ENCODE measurements at regions not wholly inside any gene's neighbourhood (a gene's known extent, or its start where the extent isn't known, plus 50 kb on each side); places are given as distances from the start of the nearest gene placed in this dataset.

DNA sequence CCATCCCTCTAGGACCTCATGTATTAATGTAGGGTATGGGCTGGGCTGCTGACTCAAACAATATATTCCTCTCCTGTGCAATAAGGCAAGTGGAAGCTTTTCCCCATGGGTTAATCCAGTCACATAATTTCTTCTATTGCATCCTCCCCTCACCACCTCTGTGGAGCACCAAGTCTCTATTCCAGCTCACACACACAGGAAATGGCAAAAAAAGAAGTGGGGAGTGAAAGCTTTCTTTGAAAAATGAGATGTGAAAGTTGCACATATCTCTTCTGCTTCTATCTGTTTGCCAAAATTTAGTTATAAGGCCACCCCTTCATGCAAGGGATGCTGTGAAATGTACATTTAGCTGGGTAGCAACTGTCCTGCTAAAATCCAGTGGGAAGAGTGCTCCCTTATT is 121.3 kb downstream of the CDC42EP3 start:
- DNase-seq = no peak

DNA sequence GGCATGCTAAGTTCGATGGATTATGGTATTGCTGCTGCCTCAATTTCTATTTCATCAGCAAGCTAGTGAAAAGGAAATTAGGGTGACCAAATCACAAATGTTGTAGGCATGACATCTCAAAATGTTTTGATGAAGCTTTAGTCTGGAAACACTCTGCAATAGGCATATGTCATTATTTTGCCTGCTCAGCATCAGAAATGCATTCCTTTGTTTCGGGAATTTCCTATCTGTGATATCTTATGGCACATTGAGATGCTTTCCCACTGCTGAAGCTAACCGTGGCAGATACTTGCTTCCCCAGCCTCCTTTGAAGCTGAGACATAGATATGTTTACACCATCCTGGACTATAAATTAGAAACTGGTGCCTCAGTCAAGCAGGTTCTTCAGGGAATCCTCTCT is 119.7 kb downstream of the CDC42EP3 start:
- no peak for DNase-seq

DNA sequence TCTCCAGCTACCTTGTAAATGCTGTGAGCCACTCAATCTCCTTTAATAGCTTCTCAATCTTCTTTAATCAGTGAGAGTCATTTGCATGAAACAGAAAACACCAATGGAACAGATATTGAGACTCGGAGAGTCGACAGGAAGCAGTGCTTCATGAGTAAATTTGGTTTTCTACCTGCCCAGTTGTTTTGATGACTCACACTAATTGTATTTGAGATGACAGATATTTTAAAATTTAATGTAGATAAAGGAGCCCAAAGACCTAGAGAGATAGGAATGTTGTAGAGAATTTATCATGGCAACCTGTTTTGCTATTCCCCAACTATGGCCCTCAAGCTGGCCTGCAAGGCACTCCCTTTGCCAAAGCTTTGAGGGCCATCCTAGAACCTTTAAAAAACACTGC is 119.1 kb downstream of the CDC42EP3 start:
- DNase-seq = no peak

DNA sequence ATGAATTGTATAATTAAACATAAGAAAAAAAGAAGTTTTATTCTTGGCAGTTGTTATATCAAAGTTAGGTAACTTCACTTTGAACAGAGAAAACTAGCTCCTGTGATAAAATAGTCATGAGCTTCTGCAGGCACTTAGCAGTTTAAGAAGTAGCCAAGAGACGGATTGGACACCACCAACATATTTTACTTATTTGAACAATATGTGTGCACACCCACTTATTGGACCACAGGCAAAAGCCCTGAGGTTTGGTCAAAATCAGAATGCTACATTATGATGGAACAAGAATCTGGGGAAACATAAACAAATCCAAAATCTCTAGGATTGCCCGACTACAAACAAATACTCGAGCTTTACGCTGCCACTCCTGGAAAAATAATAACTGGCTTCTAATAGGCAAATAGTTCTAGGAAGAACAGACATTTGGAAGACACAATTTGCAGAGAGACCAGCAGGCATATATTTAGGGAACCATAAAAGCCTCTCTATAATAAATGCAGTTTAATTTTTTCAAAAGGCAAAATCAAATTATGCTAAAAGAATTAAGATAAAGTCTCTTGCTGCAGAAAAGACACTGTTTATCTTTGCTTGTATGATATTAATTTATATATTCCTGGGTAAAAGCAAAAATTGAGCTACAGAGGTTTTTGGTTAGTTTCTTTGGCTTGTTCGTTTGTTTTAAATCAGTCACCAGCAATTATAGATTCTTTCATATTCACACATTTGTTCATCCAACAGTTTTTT is 117.9 kb downstream of the CDC42EP3 start:
- DNase-seq = no peak

DNA sequence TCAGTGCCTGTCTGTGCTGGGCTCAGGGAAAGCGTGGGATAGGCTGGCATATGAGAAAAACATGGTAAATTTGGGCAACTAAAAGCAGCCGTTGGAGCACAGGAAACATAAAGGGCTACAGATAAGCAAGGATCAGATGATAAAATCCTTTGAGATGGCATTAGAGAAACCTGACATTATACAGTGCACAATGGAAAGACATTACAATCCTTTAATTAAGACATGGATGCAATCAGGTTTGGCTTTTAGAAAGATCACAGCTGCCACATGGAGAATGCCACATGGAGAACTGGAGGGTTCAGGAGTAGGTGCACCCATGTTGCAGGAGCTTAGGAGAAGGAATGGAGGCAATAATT is 117.3 kb downstream of the CDC42EP3 start:
- no peak for DNase-seq

DNA sequence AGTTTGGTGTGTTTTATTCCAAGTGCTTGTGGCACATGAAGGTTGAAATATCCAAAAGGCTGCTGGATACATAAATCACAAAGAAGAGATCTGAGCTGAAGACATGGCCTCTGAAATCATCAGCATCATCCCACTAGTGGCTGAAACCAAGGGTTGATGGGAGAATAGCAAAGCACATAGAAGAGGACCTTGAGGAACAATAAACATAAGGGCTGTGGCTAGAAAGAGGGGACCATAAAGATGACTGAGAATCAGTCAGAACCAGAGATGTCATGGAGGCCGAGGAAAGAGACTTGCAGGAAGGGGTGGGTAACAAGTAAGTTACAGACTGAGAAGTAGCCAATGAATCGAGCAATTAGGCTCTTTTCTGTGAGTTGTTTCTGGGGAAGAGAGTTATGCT is 116.8 kb downstream of the CDC42EP3 start:
- DNase-seq = no peak

DNA sequence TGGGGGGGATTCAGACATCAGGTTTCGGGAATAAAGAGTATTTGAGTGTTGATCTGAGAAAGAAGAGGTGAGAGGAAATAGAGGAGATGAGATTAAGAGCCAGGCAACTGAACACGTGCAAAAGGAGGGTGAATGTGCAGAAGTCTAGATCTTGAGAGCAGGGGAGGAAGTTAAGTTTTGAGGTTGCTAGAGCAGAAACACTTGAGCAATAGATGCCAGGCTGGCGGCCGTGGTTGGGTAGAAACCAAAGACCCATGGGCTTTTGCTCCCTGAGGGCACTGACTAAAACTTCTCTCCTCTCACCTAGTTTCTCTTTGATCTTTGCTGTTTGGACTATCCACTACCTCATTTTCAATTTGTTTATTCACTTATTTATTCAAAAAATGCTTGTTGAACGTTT is 116.0 kb downstream of the CDC42EP3 start:
- DNase-seq = no peak

DNA sequence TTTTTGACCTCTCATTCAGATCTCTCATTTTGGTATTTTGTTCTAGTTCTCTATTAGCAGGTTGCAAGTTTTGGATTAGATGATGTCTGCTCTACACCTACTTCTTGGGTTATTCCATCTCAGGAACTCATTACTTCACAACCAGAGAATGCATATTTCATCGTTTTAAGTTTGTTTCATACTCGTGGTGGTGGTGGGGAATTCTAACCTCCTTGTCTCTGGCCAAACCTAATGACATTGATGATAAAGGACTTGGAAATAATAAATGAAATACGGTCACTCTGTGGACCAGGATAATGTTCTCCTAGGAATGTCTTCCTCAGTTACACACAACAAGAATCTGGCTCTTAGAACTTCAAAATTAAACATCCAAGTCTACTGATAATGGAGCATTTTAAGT is 115.2 kb downstream of the CDC42EP3 start:
- DNase-seq = no peak

DNA sequence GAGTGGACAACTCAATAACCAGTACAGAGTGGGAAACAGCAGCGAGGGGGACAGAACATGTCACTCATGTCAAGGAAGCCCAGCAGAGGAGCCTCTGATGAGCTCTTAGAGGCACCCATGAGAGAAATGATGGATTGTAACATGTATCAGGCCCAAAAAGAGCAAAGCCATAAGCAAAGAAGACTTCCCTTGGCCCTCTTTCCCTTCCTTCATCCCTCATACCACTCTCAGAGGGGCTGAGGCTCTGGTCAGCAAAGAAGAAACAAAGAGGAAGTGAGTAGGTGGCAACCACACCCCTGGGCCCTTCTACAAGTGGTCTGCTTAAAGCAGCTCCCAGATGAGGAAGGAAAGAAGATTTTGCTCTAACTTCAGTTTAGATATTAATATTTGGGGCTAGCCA is 112.8 kb downstream of the CDC42EP3 start:
- no peak for DNase-seq

DNA sequence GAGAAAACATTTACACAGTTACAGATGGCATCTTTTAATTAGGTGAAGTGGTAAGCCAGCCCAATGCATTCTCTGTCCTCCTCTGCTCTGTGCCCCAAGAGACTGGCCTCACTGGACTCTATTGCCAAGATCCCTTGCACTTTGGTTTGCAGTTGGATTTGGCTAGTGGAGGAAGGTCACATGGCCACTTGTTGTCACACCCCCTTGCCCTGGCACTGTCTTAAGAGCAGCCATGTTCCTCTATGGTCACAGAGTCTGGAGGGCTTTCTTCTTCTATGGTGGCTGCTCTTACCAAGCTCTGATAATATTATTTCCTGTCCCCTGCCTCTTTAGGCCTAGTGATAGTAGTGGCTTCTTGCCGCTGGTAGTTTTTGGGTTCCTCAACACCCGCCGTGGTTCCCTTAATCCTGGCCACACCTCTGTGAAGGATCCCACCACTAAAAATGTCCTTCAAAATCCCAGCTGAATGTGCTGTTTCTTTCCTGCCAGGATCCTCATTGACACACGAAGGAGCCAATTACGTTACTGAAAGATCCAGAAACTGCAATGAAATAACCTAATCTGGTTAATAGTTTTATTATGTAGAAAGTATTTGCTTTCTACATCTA is 111.1 kb downstream of the CDC42EP3 start:
- no peak for DNase-seq

DNA sequence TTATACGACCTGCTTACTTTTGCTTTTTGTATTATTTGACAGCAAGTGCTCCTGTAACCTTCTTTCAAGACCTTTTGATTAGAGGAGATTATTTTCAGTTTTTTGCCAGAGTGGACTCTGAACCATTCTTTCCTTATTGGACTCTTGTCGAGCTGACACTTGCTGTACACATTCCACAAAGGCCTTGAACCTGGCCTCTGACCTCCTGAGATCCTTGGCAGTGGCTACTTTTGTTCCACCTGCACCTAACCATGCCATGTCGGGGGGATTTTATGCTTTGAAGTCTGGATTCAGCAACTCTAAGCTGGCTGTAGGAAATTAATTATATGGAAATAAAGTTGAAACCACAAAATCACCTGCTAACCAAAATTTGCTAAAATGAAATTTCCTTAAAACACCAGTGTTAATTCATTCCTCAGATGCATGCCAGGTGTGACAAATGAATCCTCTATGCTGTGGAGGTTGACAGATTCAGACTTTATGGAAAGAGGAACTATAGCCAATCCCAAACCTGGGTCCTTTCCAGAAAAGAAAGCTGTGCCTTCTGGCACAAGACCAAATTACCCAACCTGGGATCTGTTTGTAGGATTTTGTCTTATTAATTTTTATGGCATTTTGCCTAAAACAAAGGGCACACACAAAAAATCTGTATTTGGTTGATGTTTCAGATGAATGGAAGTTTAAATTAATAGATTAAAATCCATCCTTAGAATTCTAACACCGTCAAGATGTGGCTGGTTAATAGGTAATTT is 110.4 kb downstream of the CDC42EP3 start:
- DNase-seq = no peak

DNA sequence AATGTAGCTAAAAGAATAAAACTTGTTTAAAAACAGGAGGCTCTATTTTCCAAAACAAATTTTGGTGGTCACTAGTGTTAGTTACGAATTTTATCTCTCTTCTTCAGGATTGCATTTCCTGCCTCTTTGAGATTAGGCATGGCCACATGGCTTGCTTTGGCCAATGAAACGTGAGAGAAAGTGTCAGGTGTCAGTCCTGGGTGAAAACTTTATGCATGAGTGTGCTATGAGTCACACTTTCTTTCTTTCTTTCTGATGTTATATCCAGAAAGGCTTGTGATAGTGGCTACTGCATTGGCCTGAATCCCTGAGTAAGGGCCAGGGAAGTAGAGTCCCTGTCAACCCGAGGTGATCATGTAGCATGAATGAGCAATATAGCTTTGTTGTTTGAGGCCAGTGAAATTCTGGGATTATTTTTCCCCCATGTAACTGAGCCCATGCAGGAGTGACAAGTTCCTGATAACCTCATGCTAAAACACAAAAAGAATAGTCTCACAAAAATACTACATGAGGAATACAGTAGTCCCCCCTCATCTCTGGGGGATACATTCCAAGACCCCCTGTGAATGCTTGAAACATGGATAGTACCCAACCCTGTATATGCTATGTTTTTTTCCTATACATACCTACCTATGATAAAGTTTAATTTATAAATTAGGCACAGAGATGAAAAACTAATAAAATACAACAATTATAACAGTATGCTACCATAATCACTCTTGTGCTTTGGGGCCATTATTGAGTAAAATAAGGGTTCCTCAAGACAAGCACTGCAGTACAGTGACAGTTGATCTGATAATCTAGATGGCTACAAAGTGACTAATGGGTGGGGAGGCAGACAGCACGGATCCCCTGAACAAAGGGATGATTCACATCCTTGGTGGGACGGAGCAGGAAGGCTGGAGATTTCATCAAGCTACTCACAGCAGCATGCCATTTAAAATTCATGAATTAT is 109.5 kb downstream of the CDC42EP3 start:
- peak; percentile 20 for DNase-seq

DNA sequence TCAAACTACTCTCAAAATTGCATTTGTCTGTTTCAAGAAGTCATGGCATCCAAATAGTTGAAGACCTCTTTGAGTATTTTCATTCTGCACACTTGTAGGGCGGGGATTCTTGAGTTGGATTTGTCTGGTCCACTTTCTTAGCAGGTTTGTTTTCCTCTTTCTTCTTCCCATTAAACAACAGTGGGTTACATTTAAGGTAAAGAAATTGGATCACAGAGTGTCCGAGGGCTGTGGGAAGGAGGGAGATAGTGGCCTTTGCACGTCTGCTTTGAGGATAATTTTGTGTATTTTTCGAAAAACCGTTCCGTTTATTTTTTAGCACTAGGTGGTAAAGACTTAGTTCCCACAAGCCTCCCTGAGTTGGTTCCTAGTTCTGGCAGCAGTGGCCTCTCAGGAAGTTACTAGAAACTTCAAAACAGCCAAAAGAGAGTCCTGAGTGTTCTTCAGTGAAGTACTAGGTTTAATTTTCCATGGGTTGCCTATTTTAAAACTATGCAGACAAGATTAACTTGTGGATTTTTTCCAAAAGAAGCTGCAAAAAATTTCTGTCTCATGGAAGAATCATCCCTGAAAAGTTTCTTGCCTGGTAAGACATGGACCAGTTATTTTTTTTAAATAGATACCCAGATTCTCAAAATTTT is 107.9 kb downstream of the CDC42EP3 start:
- DNase-seq = no peak

DNA sequence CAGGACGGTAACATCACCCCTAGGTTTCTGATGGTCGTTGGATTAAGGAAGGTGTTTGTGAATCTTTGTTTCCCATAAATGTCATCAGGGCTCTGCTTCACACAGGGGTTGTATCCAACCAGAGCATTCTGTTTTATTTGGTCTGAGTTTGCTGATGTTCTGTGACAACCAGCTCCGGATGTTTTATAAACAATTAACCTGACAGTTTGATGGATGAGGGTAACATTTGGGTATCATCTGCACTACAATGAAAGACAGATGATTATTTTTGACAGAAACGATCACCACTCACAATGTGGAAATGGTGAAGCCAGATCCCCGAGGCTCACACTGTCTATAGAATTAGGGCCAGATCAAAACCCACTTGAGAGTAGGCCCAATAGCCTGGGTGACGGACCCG is 107.1 kb downstream of the CDC42EP3 start:
- no peak for DNase-seq

DNA sequence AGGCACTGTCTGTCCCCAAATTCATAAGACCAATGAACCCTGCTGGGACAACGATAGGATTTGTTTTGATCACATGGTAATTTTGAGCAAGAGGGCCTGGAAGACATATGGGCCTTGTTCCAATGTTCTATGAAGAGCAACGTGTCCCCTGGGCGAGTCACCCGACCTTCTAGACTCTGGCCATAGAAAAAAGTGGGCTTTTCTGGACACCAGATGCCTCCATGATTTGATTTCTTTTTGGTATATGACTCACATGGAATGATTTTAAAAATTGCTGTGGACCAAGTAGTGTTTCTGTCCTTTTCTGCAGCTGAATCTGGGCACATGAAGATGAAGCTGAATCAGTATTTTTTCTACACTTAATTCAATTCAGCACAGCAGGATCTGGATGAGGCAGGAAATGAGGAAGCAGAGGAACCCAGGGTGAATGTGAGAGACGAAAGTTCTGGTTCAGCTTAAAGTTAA is 104.9 kb downstream of the CDC42EP3 start:
- peak; percentile 19 for DNase-seq

DNA sequence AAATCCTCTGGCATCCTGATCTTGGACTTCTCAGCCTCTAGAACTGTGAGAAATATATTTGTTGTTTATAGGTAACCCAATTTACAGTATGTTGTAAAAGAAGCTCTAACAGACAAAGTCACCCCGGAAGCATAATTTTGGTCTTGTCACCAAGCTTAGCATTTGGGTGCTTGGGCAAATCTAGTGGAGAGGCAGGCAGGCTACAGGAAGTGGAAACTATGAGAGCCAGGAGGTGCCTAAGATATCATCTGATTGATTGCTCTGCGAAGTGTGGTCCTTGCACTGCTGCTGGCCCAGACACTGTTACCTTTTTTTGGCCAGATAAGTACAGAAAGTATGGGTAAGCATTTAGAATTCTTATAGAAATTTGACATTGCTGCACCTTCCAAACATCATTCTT is 102.9 kb downstream of the CDC42EP3 start:
- DNase-seq = no peak

DNA sequence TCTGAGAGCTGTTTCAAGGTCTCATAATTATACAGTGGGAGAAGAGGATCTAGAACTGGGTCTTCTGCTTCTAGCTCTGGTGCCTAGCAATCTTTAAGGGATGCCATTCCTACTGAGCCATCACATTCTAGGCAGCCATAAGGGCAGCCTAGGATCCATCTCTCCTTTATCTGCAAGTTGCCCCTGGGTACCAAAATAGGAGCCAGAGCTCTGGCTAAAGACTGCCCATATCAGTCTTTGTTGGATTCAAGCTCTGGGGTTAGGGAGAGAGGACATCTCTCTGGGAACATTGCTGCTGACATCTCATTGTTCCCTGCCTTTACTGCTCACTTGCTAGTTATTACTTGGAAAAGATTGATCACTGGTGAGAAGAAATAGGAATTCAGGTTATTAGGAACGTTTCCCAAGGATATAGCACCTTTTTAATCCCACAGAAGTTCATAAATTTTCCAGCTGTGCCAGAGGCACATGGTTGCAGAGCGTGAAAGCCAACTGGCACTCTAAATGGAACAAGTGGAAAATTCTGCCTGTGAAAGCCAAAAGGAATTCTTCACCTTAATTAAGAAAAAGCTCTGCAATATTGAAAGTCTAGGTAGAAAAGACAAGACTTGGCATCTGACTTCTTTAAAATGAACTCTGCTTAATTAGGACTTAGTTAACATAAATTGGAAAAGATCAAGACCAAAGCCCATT is 102.2 kb downstream of the CDC42EP3 start:
- DNase-seq = no peak

DNA sequence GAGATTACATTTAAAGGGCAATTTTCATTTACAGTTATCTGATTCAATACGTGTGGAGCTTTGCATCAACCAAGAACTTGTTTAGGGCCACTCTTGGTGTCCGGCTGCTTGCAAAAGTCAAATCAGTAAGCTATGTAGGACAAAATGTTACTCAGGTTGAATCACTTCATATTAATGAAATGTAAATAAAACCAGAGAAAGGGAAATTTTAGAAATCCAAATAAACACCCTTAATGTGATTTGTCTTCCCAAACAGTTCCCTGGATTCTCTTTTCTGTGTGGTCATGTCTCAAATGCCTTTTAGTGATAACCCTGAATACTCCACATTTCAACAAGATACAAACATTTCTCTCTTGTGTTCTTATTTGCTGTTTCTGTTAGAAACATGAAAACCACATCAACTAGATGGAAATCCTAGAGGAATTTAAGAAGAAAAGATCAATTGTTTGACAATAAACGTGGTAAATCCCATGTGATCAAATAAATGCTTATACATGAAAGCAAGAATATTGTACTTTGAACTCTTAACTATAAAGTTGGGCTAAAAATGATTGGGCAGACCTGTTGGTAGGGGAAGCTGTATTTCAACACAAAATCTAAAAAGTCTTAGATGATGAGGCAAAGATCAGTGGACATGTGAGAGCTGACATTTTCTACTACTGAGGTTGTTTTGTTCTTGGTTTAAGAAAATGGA is 101.3 kb downstream of the CDC42EP3 start:
- no peak for DNase-seq

DNA sequence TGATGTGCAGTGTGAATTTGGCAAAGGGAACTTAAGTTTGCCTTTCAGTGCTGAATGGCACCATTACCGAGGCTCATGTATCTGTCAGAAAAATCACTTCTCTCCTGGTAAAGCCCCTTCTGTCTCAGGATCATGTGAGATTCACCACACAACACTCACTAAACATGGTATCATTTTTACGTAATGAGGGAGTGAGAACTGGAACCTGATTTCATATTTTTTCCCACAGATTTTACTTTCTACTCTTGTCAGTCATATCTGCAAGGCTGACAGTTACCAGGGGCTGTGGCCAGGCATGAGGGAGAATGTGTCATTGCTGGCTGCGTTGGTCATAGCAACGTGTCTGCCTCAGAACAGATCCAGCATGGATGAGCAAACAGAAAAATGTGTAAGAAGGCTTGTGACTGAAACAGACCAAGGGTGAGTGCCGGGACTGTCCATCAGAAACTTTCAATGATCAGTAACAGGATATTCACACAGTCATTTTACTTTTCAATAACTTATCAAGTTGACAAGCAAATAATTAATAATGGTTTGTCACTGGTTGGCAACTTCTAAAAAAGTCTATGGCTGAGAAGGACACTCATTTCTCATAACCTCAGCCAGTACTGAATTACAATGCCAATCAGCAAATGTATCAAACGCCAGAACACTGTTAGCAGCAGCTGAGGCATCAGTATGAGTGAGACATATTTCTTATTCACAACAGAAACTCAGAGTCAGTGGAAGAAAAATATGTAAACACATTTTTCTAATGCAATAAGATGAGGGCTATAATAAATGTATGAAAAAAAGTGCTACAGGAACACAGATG is 100.5 kb downstream of the CDC42EP3 start:
- DNase-seq = no peak

DNA sequence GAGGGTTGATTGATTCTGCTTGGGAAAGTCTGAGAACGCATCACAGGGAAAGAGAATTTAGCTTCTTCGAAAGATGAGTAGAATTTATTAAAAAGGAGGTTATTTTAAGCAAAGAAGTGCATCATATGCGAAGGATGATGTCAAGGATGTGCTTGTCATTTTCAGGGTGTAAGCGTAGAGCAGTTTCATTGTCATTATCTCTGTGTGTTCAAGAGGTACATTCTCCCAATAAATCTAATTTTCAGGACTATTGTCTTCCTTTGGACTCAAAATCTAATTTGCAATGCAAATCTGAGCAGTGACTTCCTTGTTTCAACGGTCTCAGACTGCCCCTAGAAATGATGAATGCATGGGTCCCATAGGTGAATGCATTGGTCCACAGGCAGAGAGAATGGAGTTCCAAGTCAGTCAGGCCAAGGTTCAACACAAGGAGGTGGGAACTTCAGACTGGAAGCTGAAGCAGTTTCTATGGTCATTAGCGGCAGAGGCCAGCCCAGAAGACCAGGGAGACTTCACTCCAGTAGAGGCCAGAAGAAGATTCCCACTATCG is 99.8 kb downstream of the CDC42EP3 start:
- DNase-seq = no peak
